Fibroblast of upper back skin (primary cell): ENCODE measurements at regions not wholly inside any gene's neighbourhood (a gene's known extent, or its start where the extent isn't known, plus 50 kb on each side); places are given as distances from the start of the nearest gene placed in this dataset.
A peak's percentile ranks its signal among the peaks of the same experiment; 100 is the strongest.
"Not testable (repeated sequence)": the region's sequence is repeated elsewhere in the genome, so short reads cannot be mapped to it uniquely, and the experiment has no call there.

Source experiments
- DNase-seq: peaks from one replicate; pipeline ENCODE4 v3.0.0-alpha.2; 2013

- not testable (repeated sequence) for DNase-seq
Observed at GRCh38 chr4:26257444-26257843, 63.4 kb upstream of the RBPJ start.

DNA sequence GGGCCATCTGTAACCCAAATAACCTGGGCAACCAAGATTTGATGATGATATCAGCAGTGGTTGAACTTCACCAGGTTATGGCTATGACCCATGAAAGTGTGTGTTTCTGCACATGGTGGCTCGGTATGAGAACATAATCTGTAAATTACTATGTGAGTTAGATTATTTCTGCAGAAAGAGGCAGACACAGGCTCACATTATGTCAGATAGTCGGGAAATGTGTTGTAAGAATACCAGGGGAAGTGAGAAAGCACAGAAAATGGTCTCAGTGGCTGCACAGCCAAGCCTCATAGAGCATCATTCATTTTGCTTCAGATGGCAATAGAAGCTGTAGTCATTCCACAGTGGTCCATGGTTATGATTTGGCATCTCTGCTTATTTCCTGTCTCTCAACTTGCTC lies 63.0 kb upstream of the RBPJ start:
- DNase-seq, result no peak

- DNase-seq, result no peak
Observed at GRCh38 chr4:26260571-26260970, 60.2 kb upstream of the RBPJ start.

- no peak for DNase-seq
Observed at GRCh38 chr4:26261405-26261804, 59.4 kb upstream of the RBPJ start.

GRCh38 chr4:26263165-26263564 lies 57.6 kb upstream of the RBPJ start:
- DNase-seq, result no peak

DNA sequence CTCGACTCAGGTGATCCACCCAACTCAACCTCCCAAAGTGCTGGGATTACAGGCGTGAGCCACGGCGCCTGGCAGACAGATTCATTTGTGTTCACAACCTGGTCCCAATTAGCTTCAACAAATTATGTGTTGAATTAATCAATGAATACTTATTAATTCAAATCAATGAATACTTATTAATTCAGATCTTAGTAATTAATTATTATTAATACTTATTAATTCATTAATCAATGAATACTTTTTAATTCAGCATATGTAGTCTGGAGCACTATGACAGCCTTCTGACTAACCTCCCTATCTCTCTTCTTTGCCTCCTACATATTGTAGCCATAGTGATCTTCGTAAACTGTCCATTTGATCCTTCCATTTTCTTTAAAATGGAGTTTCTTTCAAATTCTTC lies 56.7 kb upstream of the RBPJ start:
- DNase-seq, result no peak

- peak; percentile 57 for DNase-seq
Observed at GRCh38 chr4:26267087-26267486, 53.7 kb upstream of the RBPJ start.

- no peak for DNase-seq
Observed at GRCh38 chr4:26268246-26268645, 52.6 kb upstream of the RBPJ start.

DNA sequence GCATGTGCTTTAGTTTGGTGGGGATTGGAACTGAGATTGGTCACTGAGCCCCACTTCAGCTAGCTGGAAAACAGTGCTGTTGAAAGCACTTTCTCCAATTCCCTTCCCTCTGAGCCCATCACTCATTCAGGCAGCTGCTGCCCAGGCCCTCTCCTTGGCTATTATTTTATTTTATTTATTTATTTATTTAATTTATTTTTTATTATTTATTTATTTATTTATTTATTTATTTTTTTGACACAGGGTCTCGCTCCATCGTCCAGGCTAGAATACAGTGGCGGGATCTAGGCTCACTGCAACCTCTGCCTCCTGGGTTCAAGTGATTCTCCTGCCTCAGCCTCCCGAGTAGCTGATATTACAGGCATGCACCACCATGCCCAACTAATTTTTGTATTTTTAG lies 51.8 kb upstream of the RBPJ start:
- no peak for DNase-seq
